SJCRH30 (cell line): ENCODE measurements at regions not wholly inside any gene's neighbourhood (a gene's known extent, or its start where the extent isn't known, plus 50 kb on each side); places are given as distances from the start of the nearest gene placed in this dataset.

Source experiments
- DNase-seq, 2 experiments: peaks; one replicate each; pipeline ENCODE4 v3.0.0-alpha.2; 2015 to 2020
- H3K27ac ChIP-seq: fragments of 250-450 bp; sonication (Bioruptor Pico); 2 replicates; pipeline ENCODE4 v1.5.1; 2020; ENCODE audit warnings: mild to moderate bottlenecking, moderate library complexity
- H3K27me3 ChIP-seq: fragments of 250-450 bp; sonication (Bioruptor Pico); 2 replicates; pipeline ENCODE4 v1.5.1; 2020; ENCODE audit warnings: mild to moderate bottlenecking, moderate library complexity
- H3K36me3 ChIP-seq: fragments of 250-450 bp; sonication (Bioruptor Pico); 2 replicates; pipeline ENCODE4 v1.5.1; 2020; ENCODE audit warnings: mild to moderate bottlenecking, moderate library complexity
- H3K4me1 ChIP-seq: fragments of 250-450 bp; sonication (Bioruptor Pico); 2 replicates; pipeline ENCODE4 v1.5.1; 2020; ENCODE audit warnings: mild to moderate bottlenecking, moderate library complexity
- H3K4me3 ChIP-seq: fragments of 250-450 bp; sonication (Bioruptor Pico); 2 replicates; pipeline ENCODE4 v1.5.1; 2020; ENCODE audit warnings: mild to moderate bottlenecking, moderate library complexity
- H3K9me3 ChIP-seq: fragments of 250-450 bp; sonication (Bioruptor Pico); replicated peaks from 2 replicates; pipeline ENCODE4 v1.5.1; 2020; ENCODE audit warnings: mild to moderate bottlenecking, moderate library complexity

DNA sequence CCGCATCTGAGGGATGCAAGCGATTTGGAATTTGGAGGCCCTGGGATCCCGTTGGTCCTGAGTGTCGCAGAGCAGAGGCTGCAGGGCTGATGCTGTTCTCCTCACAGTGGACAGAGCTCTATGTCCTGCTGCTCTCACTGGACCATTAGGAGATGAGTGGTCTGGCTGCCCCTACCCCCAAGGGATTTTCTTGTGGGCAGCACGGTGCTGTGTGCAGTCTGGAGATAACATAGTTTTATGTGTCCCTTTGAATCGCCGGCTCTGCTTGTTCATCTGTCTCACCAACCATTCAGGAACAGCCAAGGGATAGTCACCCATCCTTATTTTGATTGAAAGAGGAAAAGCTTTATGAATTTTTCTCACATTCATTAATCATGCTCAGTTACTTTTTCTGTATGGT is 49.9 kb downstream of the CHRM3 start:
- H3K9me3 ChIP-seq = no peaks in the 10 kb centered on the region
- no peak overlapping the region for H3K4me3 ChIP-seq
- no peak for DNase-seq
- no peaks in the 10 kb centered on the region for H3K27me3 ChIP-seq
- no peaks in the 10 kb centered on the region for H3K36me3 ChIP-seq
- no peak overlapping the region for H3K27ac ChIP-seq
- H3K4me1 ChIP-seq = no peaks in the 10 kb centered on the region

DNA sequence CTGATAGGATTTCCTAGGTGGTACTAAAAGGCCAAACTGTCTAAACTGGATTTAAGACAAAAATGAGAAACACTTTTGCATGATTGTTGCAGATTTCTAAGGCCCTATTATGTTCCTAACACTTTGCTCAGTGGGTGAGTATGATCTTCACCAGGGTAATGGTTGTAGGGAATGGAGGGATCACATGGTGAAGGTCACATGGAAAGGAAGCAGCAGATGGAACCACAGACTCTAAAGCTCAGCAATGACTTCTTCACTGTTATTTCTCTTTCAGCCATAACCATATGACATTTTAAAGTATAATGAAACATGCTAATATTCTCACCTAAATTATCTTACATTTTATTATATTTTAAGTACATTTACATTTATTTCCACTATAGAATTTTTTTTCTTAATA is 51.5 kb downstream of the CHRM3 start:
- Histone ChIP-seq H3K36me3 (no peaks in the 10 kb centered on the region), H3K9me3 (no peaks in the 10 kb centered on the region), H3K27ac (no peak overlapping the region), H3K4me3 (no peak overlapping the region), H3K4me1 (no peaks in the 10 kb centered on the region), H3K27me3 (no peaks in the 10 kb centered on the region)
- DNase-seq = no peak

GRCh38 chr1:239438891-239439290 is 52.5 kb downstream of the CHRM3 start:
- no peak overlapping the region for H3K4me3 ChIP-seq
- no peak for DNase-seq
- H3K36me3 ChIP-seq = no peaks in the 10 kb centered on the region
- no peaks in the 10 kb centered on the region for H3K4me1 ChIP-seq
- H3K27me3 ChIP-seq = no peaks in the 10 kb centered on the region
- no peak overlapping the region for H3K27ac ChIP-seq
- no peaks in the 10 kb centered on the region for H3K9me3 ChIP-seq

- H3K4me3 ChIP-seq = no peak overlapping the region
- no peaks in the 10 kb centered on the region for H3K36me3 ChIP-seq
- H3K4me1 ChIP-seq = no peaks in the 10 kb centered on the region
- H3K27ac ChIP-seq = no peak overlapping the region
- no peak for DNase-seq
- H3K9me3 ChIP-seq = no peaks in the 10 kb centered on the region
- H3K27me3 ChIP-seq = no peaks in the 10 kb centered on the region
Observed at GRCh38 chr1:239443361-239443760, 57.0 kb downstream of the CHRM3 start.

DNA sequence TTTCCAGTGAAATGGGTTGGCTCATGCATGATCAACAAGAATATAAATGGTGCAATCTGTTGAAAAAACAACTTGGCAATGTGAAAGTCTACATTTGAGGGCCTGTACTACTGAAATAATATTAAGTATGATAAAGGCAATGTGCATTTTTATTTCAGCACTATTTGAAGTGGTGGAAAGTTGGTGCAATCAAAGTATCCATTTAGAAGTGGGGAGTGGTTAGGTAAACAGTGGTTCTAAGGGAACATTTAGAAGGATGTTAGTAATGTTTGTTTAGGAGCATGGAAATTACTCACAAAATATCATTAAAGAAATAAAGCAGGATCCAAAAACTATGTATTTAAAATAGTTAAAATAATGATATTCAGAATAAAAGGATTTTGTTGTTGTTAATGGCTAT is 60.2 kb downstream of the CHRM3 start:
- Histone ChIP-seq H3K4me3 (no peak overlapping the region), H3K4me1 (no peaks in the 10 kb centered on the region), H3K9me3 (no peaks in the 10 kb centered on the region; the same call in 1 of the 2 replicates), H3K27me3 (no peaks in the 10 kb centered on the region), H3K27ac (no peak overlapping the region), H3K36me3 (no peaks in the 10 kb centered on the region)
- no peak for DNase-seq

GRCh38 chr1:239448911-239449310 is 62.5 kb downstream of the CHRM3 start:
- Histone ChIP-seq H3K4me1 (no peaks in the 10 kb centered on the region), H3K27ac (no peak overlapping the region), H3K36me3 (no peaks in the 10 kb centered on the region), H3K4me3 (no peak overlapping the region), H3K9me3 (no peaks in the 10 kb centered on the region; the same call in 1 of the 2 replicates), H3K27me3 (no peaks in the 10 kb centered on the region)
- no peak for DNase-seq

- H3K4me3 ChIP-seq = no peak overlapping the region
- H3K9me3 ChIP-seq = no peaks in the 10 kb centered on the region
- no peaks in the 10 kb centered on the region for H3K36me3 ChIP-seq
- H3K27me3 ChIP-seq = no peaks in the 10 kb centered on the region
- H3K27ac ChIP-seq = no peak overlapping the region
- DNase-seq = no peak
- H3K4me1 ChIP-seq = no peaks in the 10 kb centered on the region
Observed at GRCh38 chr1:239455743-239456142, 69.4 kb downstream of the CHRM3 start.

GRCh38 chr1:239456788-239457187 is 70.4 kb downstream of the CHRM3 start:
- no peaks in the 10 kb centered on the region for H3K36me3 ChIP-seq
- no peak overlapping the region for H3K27ac ChIP-seq
- no peaks in the 10 kb centered on the region for H3K27me3 ChIP-seq
- H3K9me3 ChIP-seq = no peaks in the 10 kb centered on the region
- DNase-seq = no peak
- no peaks in the 10 kb centered on the region for H3K4me1 ChIP-seq
- no peak overlapping the region for H3K4me3 ChIP-seq

- Histone ChIP-seq H3K27me3 (no peaks in the 10 kb centered on the region), H3K9me3 (no peaks in the 10 kb centered on the region), H3K36me3 (no peaks in the 10 kb centered on the region), H3K27ac (no peak overlapping the region), H3K4me3 (no peak overlapping the region), H3K4me1 (no peaks in the 10 kb centered on the region)
- DNase-seq = no peak
Observed at GRCh38 chr1:239457491-239458143, 71.2 kb downstream of the CHRM3 start.

DNA sequence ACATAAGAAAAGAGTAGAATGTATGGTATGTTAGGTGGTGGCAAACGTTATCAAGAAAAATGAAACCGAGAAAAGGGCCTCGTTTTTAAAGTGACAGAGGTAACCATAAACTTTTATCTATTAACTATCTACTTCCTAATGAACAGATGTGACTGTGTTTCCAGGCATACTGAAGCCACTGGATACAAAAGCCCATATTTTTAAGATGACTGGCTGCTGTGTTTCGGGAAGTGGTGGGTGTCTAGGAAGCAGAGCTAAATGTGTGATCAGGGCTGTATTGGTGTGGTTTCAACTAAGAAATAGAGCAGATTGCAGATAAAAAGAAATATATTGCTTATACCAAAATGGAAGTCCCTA is 71.8 kb downstream of the CHRM3 start:
- no peaks in the 10 kb centered on the region for H3K9me3 ChIP-seq
- H3K4me1 ChIP-seq = no peaks in the 10 kb centered on the region
- no peak for DNase-seq
- H3K27me3 ChIP-seq = no peaks in the 10 kb centered on the region
- no peaks in the 10 kb centered on the region for H3K36me3 ChIP-seq
- H3K27ac ChIP-seq = no peak overlapping the region
- no peak overlapping the region for H3K4me3 ChIP-seq

GRCh38 chr1:239467730-239468129 is 81.4 kb downstream of the CHRM3 start:
- Histone ChIP-seq H3K27ac (no peak overlapping the region), H3K4me1 (no peaks in the 10 kb centered on the region), H3K9me3 (no peaks in the 10 kb centered on the region), H3K27me3 (no peaks in the 10 kb centered on the region), H3K4me3 (no peak overlapping the region), H3K36me3 (no peaks in the 10 kb centered on the region)
- DNase-seq = no peak

- no peak overlapping the region for H3K27ac ChIP-seq
- 0 out of 2 replicates have a peak, but pooled peaks cover 2% of the 10 kb centered on the region for H3K9me3 ChIP-seq
- H3K36me3 ChIP-seq = no peaks in the 10 kb centered on the region
- H3K4me1 ChIP-seq = no peaks in the 10 kb centered on the region
- H3K4me3 ChIP-seq = no peak overlapping the region
- DNase-seq = no peak
- H3K27me3 ChIP-seq = no peaks in the 10 kb centered on the region
Observed at GRCh38 chr1:239478069-239478468, 91.7 kb downstream of the CHRM3 start.

GRCh38 chr1:239483391-239483790 is 97.0 kb downstream of the CHRM3 start:
- Histone ChIP-seq H3K4me1 (no peaks in the 10 kb centered on the region), H3K27ac (no peak overlapping the region), H3K36me3 (no peaks in the 10 kb centered on the region), H3K4me3 (no peak overlapping the region), H3K9me3 (0 out of 2 replicates have a peak, but pooled peaks cover 2% of the 10 kb centered on the region), H3K27me3 (no peaks in the 10 kb centered on the region)
- no peak for DNase-seq

GRCh38 chr1:239493811-239494414 is 107.5 kb downstream of the CHRM3 start:
- Histone ChIP-seq H3K36me3 (no peaks in the 10 kb centered on the region), H3K27me3 (no peaks in the 10 kb centered on the region), H3K4me3 (no peak overlapping the region), H3K4me1 (no peaks in the 10 kb centered on the region), H3K27ac (no peak overlapping the region), H3K9me3 (no peaks in the 10 kb centered on the region)
- no peak for DNase-seq

DNA sequence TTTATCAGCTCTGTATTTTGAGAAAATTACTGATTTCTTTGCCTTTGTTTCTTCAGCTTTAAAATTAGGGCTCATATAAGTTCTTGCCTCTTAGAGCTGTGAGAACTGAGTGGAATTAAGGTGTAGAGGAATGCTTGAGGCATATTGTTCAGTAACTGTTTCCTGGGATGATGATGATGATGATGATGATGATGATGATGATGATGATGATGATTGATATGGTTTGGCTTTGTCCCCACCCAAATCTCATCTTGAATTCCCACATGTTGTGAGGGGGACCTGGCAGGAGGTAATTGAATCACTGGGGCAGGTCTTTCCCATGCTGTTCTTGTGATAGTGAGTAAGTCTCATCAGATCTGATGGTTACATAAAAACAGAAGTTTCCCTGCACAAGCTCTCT is 118.7 kb downstream of the CHRM3 start:
- no peaks in the 10 kb centered on the region for H3K9me3 ChIP-seq
- H3K27me3 ChIP-seq = no peaks in the 10 kb centered on the region
- H3K4me1 ChIP-seq = no peaks in the 10 kb centered on the region
- H3K4me3 ChIP-seq = no peak overlapping the region
- no peak for DNase-seq
- H3K36me3 ChIP-seq = no peaks in the 10 kb centered on the region
- no peak overlapping the region for H3K27ac ChIP-seq

GRCh38 chr1:239507826-239508225 is 121.5 kb downstream of the CHRM3 start:
- Histone ChIP-seq H3K27ac (no peak overlapping the region), H3K4me1 (no peaks in the 10 kb centered on the region), H3K4me3 (no peak overlapping the region), H3K9me3 (no peaks in the 10 kb centered on the region), H3K36me3 (no peaks in the 10 kb centered on the region), H3K27me3 (no peaks in the 10 kb centered on the region)
- no peak for DNase-seq
